ENCODE measurements at regions not wholly inside any gene's neighbourhood (a gene's known extent, or its start where the extent isn't known, plus 50 kb on each side); places are given as distances from the start of the nearest gene placed in this dataset.
"Not testable (repeated sequence)": the region's sequence is repeated elsewhere in the genome, so short reads cannot be mapped to it uniquely, and the experiment has no call there.

DNA sequence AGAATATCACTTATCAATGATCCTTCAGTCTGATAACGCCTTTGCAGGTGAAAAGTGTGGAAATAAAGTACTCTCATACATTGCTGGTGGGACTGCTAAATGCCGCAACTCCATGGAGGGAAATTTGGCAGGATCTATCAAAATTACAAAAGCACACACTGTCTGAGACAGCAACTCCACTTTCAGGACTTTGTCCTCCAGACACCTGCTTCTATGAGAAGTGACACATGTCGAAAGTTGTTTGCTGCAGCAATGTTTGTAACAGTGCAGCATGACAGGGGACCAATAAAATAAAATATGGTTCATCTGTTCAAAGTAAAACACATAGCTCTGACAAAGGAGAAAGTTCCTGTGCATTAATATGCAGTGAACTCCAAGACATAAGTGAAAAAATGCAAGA is 76.2 kb upstream of the PDPR start:
- not testable (repeated sequence) for TF ChIP-seq EZH2 (IDR thresholded peaks at IDR 0.05; ENCODE audit: borderline replicate concordance, low read length); CTCF (IDR thresholded peaks at IDR 0.05; ENCODE audit: low read length)
